K562 (cell line): ENCODE measurements at regions not wholly inside any gene's neighbourhood (a gene's known extent, or its start where the extent isn't known, plus 50 kb on each side); places are given as distances from the start of the nearest gene placed in this dataset.

Experiments
- ATAC-seq: fragments of 200-7000 bp; cut with Tn5 transposase; 3 replicates; pipeline ENCODE4 v1.9.1; 2020; ENCODE audit warnings: moderate library complexity
- BruUV-seq: library from RNA; stranded (reverse); fragments of 400-500 nt; replicated peaks from 2 replicates; lab custom pipeline; 2021; lab: Mats Ljungman, UMichigan
- CTCF ChIA-PET: fragments of 300-600 bp; formaldehyde crosslinking; extraction: SDS; loops from one replicate; lab custom pipeline; 2021; ENCODE audit warnings: low intra/inter-chr PET ratio; lab: Yijun Ruan, JAX
- POLR2A ChIA-PET: fragments of 300-600, 350-650 bp; sonication (Branson Sonifier 250); formaldehyde crosslinking; extraction: SDS; loops from one replicate; lab custom pipeline; 2021; ENCODE audit warnings: antibody characterized with exemption, inconsistent platforms; lab: Yijun Ruan, JAX
- DNase-seq, 4 experiments: peaks; one replicate each; pipeline versions ENCODE4 v3.0.0 to v3.0.0-alpha.2; 2011 to 2018; ENCODE audit warnings: low spot score in 3 of 4, mixed read lengths in 3 of 4; ENCODE audit errors: extremely low read depth in 1 of 4
- FAIRE-seq: peaks from 2 replicates; lab custom pipeline; 2011; peaks lifted over from hg19 to GRCh38; lab: Jason Lieb, UNC
- H2AFZ ChIP-seq: 2 replicates; pipeline ENCODE4 v1.6.0; 2011; ENCODE audit warnings: low read depth, low read length, control low read depth, inconsistent platforms
- H3K27ac ChIP-seq: fragments of 200-600 bp; 3 replicates; pipeline ENCODE4 v1.8.0; 2011; ENCODE audit warnings: low read depth, mild to moderate bottlenecking, control low read depth, inconsistent platforms, low read length, moderate library complexity, mixed read lengths; ENCODE audit errors: extremely low read depth
- H3K27me3 ChIP-seq, 2 experiments: fragments of 300-600 bp in 1 of 2; 2 replicates in 1 of 2; 3 replicates in 1 of 2; pipeline versions ENCODE4 v1.6.0 to v1.8.0; 2011; ENCODE audit warnings: inconsistent platforms in 2 of 2, low read length in 2 of 2, mild to moderate bottlenecking in 1 of 2, mixed read lengths in 1 of 2, moderate library complexity in 1 of 2; ENCODE audit not compliant: control insufficient read depth in 2 of 2, insufficient read depth in 2 of 2
- H3K36me3 ChIP-seq: fragments of 300-600 bp; 3 replicates; pipeline ENCODE4 v1.8.0; 2011; ENCODE audit warnings: mild to moderate bottlenecking, low read length, inconsistent platforms; ENCODE audit not compliant: control insufficient read depth, insufficient read depth
- H3K4me1 ChIP-seq, 2 experiments: fragments of 200-600 bp in 1 of 2; replicated peaks in 1 of 2; 2 replicates in 1 of 2; 3 replicates in 1 of 2; pipeline versions ENCODE4 v1.5.1 to v1.8.0; 2011; ENCODE audit warnings: inconsistent platforms in 2 of 2, low read length in 2 of 2, mild to moderate bottlenecking in 1 of 2, mixed read lengths in 1 of 2, moderate library complexity in 1 of 2; ENCODE audit not compliant: control insufficient read depth in 2 of 2, insufficient read depth in 2 of 2
- H3K4me2 ChIP-seq: 2 replicates; pipeline ENCODE4 v1.6.1; 2011; ENCODE audit warnings: low read length, control low read depth, inconsistent platforms, mixed read lengths; ENCODE audit not compliant: insufficient read depth
- H3K4me3 ChIP-seq: fragments of 200-600 bp; sonication (generic), shearing (Covaris generic); 2 replicates; pipeline ENCODE4 v1.5.1; 2016; ENCODE audit warnings: control low read depth, inconsistent platforms
- H3K79me2 ChIP-seq: fragments of 200-600 bp; 3 replicates; pipeline ENCODE4 v1.8.0; 2011; ENCODE audit warnings: low read length, inconsistent platforms; ENCODE audit not compliant: control insufficient read depth, insufficient read depth
- H3K9ac ChIP-seq, 2 experiments: 2 replicates each; pipeline versions ENCODE4 v1.6.0 to v1.6.1; 2011; ENCODE audit warnings: low read depth in 2 of 2, low read length in 2 of 2, control low read depth in 1 of 2, inconsistent platforms in 1 of 2, mild to moderate bottlenecking in 1 of 2, mixed read lengths in 1 of 2; ENCODE audit not compliant: insufficient read depth in 1 of 2
- H3K9me1 ChIP-seq: one replicate; pipeline ENCODE4 v1.6.0; 2011; ENCODE audit warnings: inconsistent platforms, mild to moderate bottlenecking, low read length, moderate library complexity; ENCODE audit not compliant: control insufficient read depth, insufficient read depth
- H3K9me3 ChIP-seq: replicated peaks from 2 replicates; pipeline ENCODE4 v1.5.1; 2011; ENCODE audit warnings: low read depth, low read length, inconsistent platforms; ENCODE audit not compliant: control insufficient read depth, insufficient read depth
- H4K20me1 ChIP-seq: replicated peaks from 2 replicates; pipeline ENCODE4 v1.6.1; 2011; ENCODE audit warnings: low read length, inconsistent platforms, mixed read lengths; ENCODE audit not compliant: control insufficient read depth, insufficient read depth
- LEF1 ChIP-seq: fragments of 450-650 bp; IDR thresholded peaks from 2 replicates; pipeline ENCODE4 v1.6.1; 2016; ENCODE audit warnings: mild to moderate bottlenecking
- NR2F6 ChIP-seq: fragments of 450-650 bp; formaldehyde crosslinking; IDR thresholded peaks from 2 replicates; pipeline ENCODE4 v1.4.0; 2020; ENCODE audit warnings: mild to moderate bottlenecking
- PHTF2 ChIP-seq: fragments of 250-450 bp; sonication (Bioruptor Pico); IDR thresholded peaks from 2 replicates; pipeline ENCODE4 v1.5.0; 2021; ENCODE audit warnings: mild to moderate bottlenecking
- POLR2A ChIP-seq: fragments of 450-650 bp; conservative IDR thresholded peaks from 2 replicates; pipeline ENCODE4 v1.6.1; 2016
- RHOXF2B ChIP-seq: fragments of 250-450 bp; sonication (Bioruptor Pico); conservative IDR thresholded peaks from 2 replicates; pipeline ENCODE4 v1.5.1; 2021
- SIN3B ChIP-seq: fragments of 450-650 bp; IDR thresholded peaks from 2 replicates; pipeline ENCODE4 v1.6.1; 2017; ENCODE audit warnings: low read depth, mild to moderate bottlenecking, moderate library complexity
- SREBF2 ChIP-seq: sonication (generic); formaldehyde crosslinking; IDR thresholded peaks from 2 replicates; pipeline ENCODE4 v1.4.0; 2020; ENCODE audit warnings: mild to moderate bottlenecking, missing genetic modification reagents
- ZBTB17 ChIP-seq: fragments of 450-650 bp; formaldehyde crosslinking; IDR thresholded peaks from 2 replicates; pipeline ENCODE4 v1.4.0; 2020; ENCODE audit warnings: mild to moderate bottlenecking
- ZEB2 ChIP-seq: fragments of 450-650 bp; IDR thresholded peaks from 2 replicates; pipeline ENCODE4 v1.6.1; 2016
- ZNF507 ChIP-seq: conservative IDR thresholded peaks from 2 replicates; pipeline ENCODE4 v1.6.1; 2017; ENCODE audit warnings: missing genetic modification characterization, missing compliant biosample characterization
- ZNF551 ChIP-seq: fragments of 250-450 bp; sonication (Bioruptor Pico); IDR thresholded peaks from 2 replicates; pipeline ENCODE4 v1.5.0; 2021; ENCODE audit warnings: mild to moderate bottlenecking, moderate library complexity
- WGBS: fragments of 100-300 bp; shearing (Covaris generic); methylation state at CpG from one replicate; pipeline ENCODE4 v1.1.6; 2016; ENCODE audit warnings: low coverage, mixed read lengths; ENCODE audit not compliant: insufficient coverage; ENCODE audit errors: missing lambda C conversion rate; 5-methylcytosine and 5-hydroxymethylcytosine counted together
- in situ Hi-C: fragments of 300-500 bp; cut with MboI; formaldehyde crosslinking; loops from 4 replicates; pipeline ENCODE4 v1.15.0; 2018; ENCODE audit warnings: inconsistent platforms, mixed read lengths
- intact Hi-C: fragments of 100-400 bp; cut with micrococcal nuclease; formaldehyde crosslinking; loops from 2 replicates; pipeline ENCODE4 v1.14.2; 2022
- TF ChIP-seq, protein P1 (sequence below): fragments of 450-650 bp; conservative IDR thresholded peaks from 2 replicates; pipeline ENCODE4 v1.6.1; 2016; ENCODE audit warnings: missing genetic modification characterization, low read depth, mild to moderate bottlenecking, control low read depth, missing compliant biosample characterization

DNA sequence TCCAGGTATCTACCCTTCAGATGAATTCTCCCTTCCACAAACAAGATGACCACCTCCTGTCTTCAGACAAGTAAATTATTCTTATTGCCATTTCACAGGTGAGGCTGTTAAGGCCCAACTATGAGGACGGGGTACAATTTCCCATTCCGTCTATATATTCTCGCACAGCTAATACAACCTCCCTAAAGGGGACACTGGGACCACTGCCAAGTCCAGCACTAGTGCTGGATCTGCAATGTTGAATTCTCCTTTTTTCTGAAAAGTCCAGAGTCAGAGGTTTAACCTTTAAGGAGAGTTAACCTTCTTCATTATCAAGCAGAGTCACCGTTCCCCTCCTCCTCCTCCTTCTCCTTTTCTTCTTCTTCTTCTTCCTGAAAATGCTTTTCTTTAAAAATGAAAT lies 130.4 kb upstream of the PARP11 start:
- CTCF ChIA-PET, result no interaction called here

More for the DNA sequence above, 130.4 kb upstream of the PARP11 start:
- in situ Hi-C loops (no loop called here), intact Hi-C loops (no loop called here)
- no peak overlapping the region for H3K4me2 ChIP-seq
- H3K9me3 ChIP-seq, result no peaks in the 10 kb centered on the region
- no peaks in the 10 kb centered on the region for H3K27me3 ChIP-seq
- BruUV-seq, result no TSS peak
- H3K4me3 ChIP-seq, result no peak overlapping the region
- WGBS, result 0% methylated on average over 2 of the region's 4 CpGs
- H2AFZ ChIP-seq, result no peak overlapping the region
- TF ChIP-seq SREBF2 (CRISPR knock-in tag) (no peak), PHTF2 (no peak), SIN3B (no peak), NR2F6 (CRISPR knock-in tag) (no peak), ZBTB17 (no peak), ZNF507 (tag) (no peak), LEF1 (no peak), ZNF551 (no peak), ZEB2 (no peak), RHOXF2B (CRISPR knock-in tag) (no peak), POLR2A (no peak)
- TF ChIP-seq, protein P1, sequence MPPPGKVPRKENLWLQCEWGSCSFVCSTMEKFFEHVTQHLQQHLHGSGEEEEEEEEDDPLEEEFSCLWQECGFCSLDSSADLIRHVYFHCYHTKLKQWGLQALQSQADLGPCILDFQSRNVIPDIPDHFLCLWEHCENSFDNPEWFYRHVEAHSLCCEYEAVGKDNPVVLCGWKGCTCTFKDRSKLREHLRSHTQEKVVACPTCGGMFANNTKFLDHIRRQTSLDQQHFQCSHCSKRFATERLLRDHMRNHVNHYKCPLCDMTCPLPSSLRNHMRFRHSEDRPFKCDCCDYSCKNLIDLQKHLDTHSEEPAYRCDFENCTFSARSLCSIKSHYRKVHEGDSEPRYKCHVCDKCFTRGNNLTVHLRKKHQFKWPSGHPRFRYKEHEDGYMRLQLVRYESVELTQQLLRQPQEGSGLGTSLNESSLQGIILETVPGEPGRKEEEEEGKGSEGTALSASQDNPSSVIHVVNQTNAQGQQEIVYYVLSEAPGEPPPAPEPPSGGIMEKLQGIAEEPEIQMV, result no peak
- H3K4me1 ChIP-seq, result no peaks in the 10 kb centered on the region
- no peak overlapping the region for H3K9ac ChIP-seq
- no peak for FAIRE-seq
- POLR2A ChIA-PET, result interaction anchor here (0.6 kb wide), 1 partner anchor 31 kb away, joined by 3 read pairs; no protein-coding TSS in a partner anchor
- H4K20me1 ChIP-seq, result no peaks in the 10 kb centered on the region
- no peak overlapping the region for H3K27ac ChIP-seq
- H3K36me3 ChIP-seq, result no peaks in the 10 kb centered on the region
- no peaks in the 10 kb centered on the region for H3K79me2 ChIP-seq
- ATAC-seq, result no peak
- no peak for DNase-seq
- H3K9me1 ChIP-seq, result no peaks in the 10 kb centered on the region
